ENCODE measurements at regions not wholly inside any gene's neighbourhood (a gene's known extent, or its start where the extent isn't known, plus 50 kb on each side); places are given as distances from the start of the nearest gene placed in this dataset.

- no peaks in the 10 kb centered on the region for H3K9me3 ChIP-seq (ENCODE audit: low read depth)
- Mint-ChIP-seq H3K9me3 (peaks cover under 1% of the 10 kb centered on the region), H3K4me3 (no peak overlapping the region), H3K36me3 (no peaks in the 10 kb centered on the region), H3K27me3 (ENCODE audit: insufficient read depth, low read depth) (peaks cover 20% of the 10 kb centered on the region), H3K27ac (peak overlapping the region; percentile 65), H3K4me1 (peaks cover 16% of the 10 kb centered on the region)
- DNase-seq (ENCODE audit: low spot score), result peak; percentile 26
- H2AFZ ChIP-seq (replicated peaks), result no peak overlapping the region
- no peaks in the 10 kb centered on the region for H3K79me2 ChIP-seq (ENCODE audit: low read depth)
- no peaks in the 10 kb centered on the region for H3F3A ChIP-seq (ENCODE audit: low read depth)
- no peaks in the 10 kb centered on the region for H4K20me1 ChIP-seq (ENCODE audit: low read depth)
- no peak overlapping the region for H3K4me3 ChIP-seq
- H3K27ac ChIP-seq, result no peak overlapping the region
- H3K36me3 ChIP-seq, result no peaks in the 10 kb centered on the region
- no peak for TF ChIP-seq CTCF (IDR thresholded peaks at IDR 0.05)
- TF ChIP-seq EZH2phosphoT487 (IDR thresholded peaks at IDR 0.05), result no peak
- no peak for TF ChIP-seq EZH2 (IDR thresholded peaks at IDR 0.05)
- no peaks in the 10 kb centered on the region for H3K27me3 ChIP-seq
- H3K4me2 ChIP-seq, result no peak overlapping the region
- H3K4me1 ChIP-seq, result peaks cover 15% of the 10 kb centered on the region
- no peak overlapping the region for H3K9ac ChIP-seq
Observed at GRCh38 chr17:74078363-74078941, 125.0 kb upstream of the RPL38 start.

- no peaks in the 10 kb centered on the region for H3K27me3 ChIP-seq
- H3K79me2 ChIP-seq (ENCODE audit: low read depth), result no peaks in the 10 kb centered on the region
- no peaks in the 10 kb centered on the region for H3K36me3 ChIP-seq
- no peak overlapping the region for H2AFZ ChIP-seq (replicated peaks)
- DNase-seq (ENCODE audit: low spot score), result no peak
- H3K27ac Mint-ChIP-seq, result peak overlapping the region; percentile 46
- no peaks in the 10 kb centered on the region for H3K9me3 Mint-ChIP-seq
- no peaks in the 10 kb centered on the region for H3K9me3 ChIP-seq (ENCODE audit: low read depth)
- H4K20me1 ChIP-seq (ENCODE audit: low read depth), result no peaks in the 10 kb centered on the region
- H3K27me3 Mint-ChIP-seq (ENCODE audit: insufficient read depth, low read depth), result peaks cover 20% of the 10 kb centered on the region
- peaks cover 16% of the 10 kb centered on the region for H3K4me1 Mint-ChIP-seq
- H3F3A ChIP-seq (ENCODE audit: low read depth), result no peaks in the 10 kb centered on the region
- no peak for TF ChIP-seq EZH2 (IDR thresholded peaks at IDR 0.05)
- no peak for TF ChIP-seq CTCF (IDR thresholded peaks at IDR 0.05)
- TF ChIP-seq EZH2phosphoT487 (IDR thresholded peaks at IDR 0.05), result no peak
- no peak overlapping the region for H3K4me3 ChIP-seq
- peak overlapping the region; percentile 5 for H3K4me3 Mint-ChIP-seq
- H3K4me2 ChIP-seq, result no peak overlapping the region
- H3K9ac ChIP-seq, result no peak overlapping the region
- H3K36me3 Mint-ChIP-seq, result no peaks in the 10 kb centered on the region
- H3K4me1 ChIP-seq, result peaks cover 15% of the 10 kb centered on the region
- no peak overlapping the region for H3K27ac ChIP-seq
Observed at GRCh38 chr17:74079537-74080300, 123.8 kb upstream of the RPL38 start.

- no peak overlapping the region for H2AFZ ChIP-seq (replicated peaks)
- H3K4me3 ChIP-seq, result no peak overlapping the region
- Mint-ChIP-seq H3K27ac (peak overlapping the region; percentile 29), H3K4me3 (no peak overlapping the region), H3K9me3 (no peaks in the 10 kb centered on the region), H3K36me3 (no peaks in the 10 kb centered on the region), H3K4me1 (peaks cover 16% of the 10 kb centered on the region), H3K27me3 (ENCODE audit: insufficient read depth, low read depth) (peaks cover 20% of the 10 kb centered on the region)
- H3K9ac ChIP-seq, result no peak overlapping the region
- no peak for DNase-seq (ENCODE audit: low spot score)
- H3K79me2 ChIP-seq (ENCODE audit: low read depth), result no peaks in the 10 kb centered on the region
- TF ChIP-seq CTCF (IDR thresholded peaks at IDR 0.05), result no peak
- TF ChIP-seq EZH2 (IDR thresholded peaks at IDR 0.05), result no peak
- no peak for TF ChIP-seq EZH2phosphoT487 (IDR thresholded peaks at IDR 0.05)
- H3K27ac ChIP-seq, result no peak overlapping the region
- no peaks in the 10 kb centered on the region for H3F3A ChIP-seq (ENCODE audit: low read depth)
- H3K9me3 ChIP-seq (ENCODE audit: low read depth), result no peaks in the 10 kb centered on the region
- H3K4me2 ChIP-seq, result no peak overlapping the region
- H3K36me3 ChIP-seq, result no peaks in the 10 kb centered on the region
- H3K4me1 ChIP-seq, result peaks cover 15% of the 10 kb centered on the region
- H4K20me1 ChIP-seq (ENCODE audit: low read depth), result no peaks in the 10 kb centered on the region
- no peaks in the 10 kb centered on the region for H3K27me3 ChIP-seq
Observed at GRCh38 chr17:74080656-74081582, 122.6 kb upstream of the RPL38 start.

Measured in neural progenitor cell (in vitro differentiated cells).